ENCODE measurements at regions not wholly inside any gene's neighbourhood (a gene's known extent, or its start where the extent isn't known, plus 50 kb on each side); places are given as distances from the start of the nearest gene placed in this dataset.

DNA sequence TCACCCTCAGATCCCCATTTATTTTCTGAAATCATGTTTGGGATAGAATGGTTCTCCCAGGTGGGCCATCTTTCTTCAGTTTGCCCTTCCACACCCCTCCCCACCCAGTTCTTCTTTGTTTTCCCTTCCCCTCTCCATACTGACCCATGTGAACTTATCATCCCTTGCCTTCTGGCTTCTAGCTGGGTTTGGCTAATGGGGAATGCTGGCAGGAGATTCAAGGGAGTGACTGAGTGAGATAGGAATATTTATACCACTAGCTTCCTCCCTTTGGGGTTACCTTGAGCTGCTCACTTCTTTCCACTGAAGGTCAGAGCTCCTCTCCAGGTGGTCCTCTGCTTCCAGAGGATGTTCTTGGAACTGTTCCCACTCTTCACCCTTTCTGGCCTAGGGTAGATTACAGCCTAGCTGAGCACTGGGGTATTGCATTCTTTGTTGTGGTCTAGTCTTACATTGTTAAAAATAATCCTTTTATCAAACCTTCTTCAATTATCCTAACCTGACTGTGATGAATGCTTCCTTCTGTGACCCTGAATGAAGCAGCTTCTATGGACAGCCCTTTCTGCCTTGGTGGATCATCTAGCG is 88.3 kb upstream of the ATP2B1 start:
- H3K36me3 Mint-ChIP-seq (ENCODE audit: low read depth) = no peaks in the 10 kb centered on the region
- ATAC-seq (replicated peaks) = no peak
- no peak overlapping the region for H3K27ac Mint-ChIP-seq
- H3K4me3 Mint-ChIP-seq = no peak overlapping the region
- H3K9me3 Mint-ChIP-seq = peaks cover 3% of the 10 kb centered on the region
- no peaks in the 10 kb centered on the region for H3K27me3 Mint-ChIP-seq
- H3K4me1 Mint-ChIP-seq = no peaks in the 10 kb centered on the region

DNA sequence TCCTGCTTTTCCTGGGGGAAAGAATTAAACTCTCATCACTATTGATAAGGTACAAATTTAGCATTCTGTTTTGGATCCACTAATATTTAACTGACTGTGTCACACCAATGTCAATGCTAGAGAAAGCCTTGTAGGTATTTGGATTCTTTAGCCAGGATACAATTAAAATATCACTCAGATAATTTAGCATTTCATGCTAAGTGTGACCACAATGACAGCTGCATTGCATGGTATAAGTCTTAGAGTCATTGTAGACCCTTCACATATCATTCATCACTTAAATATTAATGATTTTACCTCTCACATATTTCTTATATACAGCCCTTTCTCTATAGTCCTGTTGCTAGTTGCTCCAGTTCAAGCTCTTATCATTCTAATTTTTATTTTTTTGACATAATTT is 85.3 kb upstream of the ATP2B1 start:
- Mint-ChIP-seq H3K4me3 (no peak overlapping the region), H3K27ac (no peak overlapping the region), H3K4me1 (no peaks in the 10 kb centered on the region), H3K9me3 (peaks cover 7% of the 10 kb centered on the region), H3K36me3 (ENCODE audit: low read depth) (no peaks in the 10 kb centered on the region), H3K27me3 (no peaks in the 10 kb centered on the region)
- ATAC-seq (replicated peaks) = no peak

- Mint-ChIP-seq H3K9me3 (peaks cover 7% of the 10 kb centered on the region), H3K27me3 (no peaks in the 10 kb centered on the region), H3K4me1 (no peaks in the 10 kb centered on the region), H3K27ac (no peak overlapping the region), H3K4me3 (no peak overlapping the region), H3K36me3 (ENCODE audit: low read depth) (no peaks in the 10 kb centered on the region)
- ATAC-seq (replicated peaks) = no peak
These were observed 82.6 kb upstream of the ATP2B1 start for GRCh38 chr12:89791286-89791685.

- no peak for ATAC-seq (replicated peaks)
- H3K27ac Mint-ChIP-seq = no peak overlapping the region
- H3K4me3 Mint-ChIP-seq = peak overlapping the region; percentile 26
- no peaks in the 10 kb centered on the region for H3K27me3 Mint-ChIP-seq
- H3K36me3 Mint-ChIP-seq (ENCODE audit: low read depth) = no peaks in the 10 kb centered on the region
- no peaks in the 10 kb centered on the region for H3K4me1 Mint-ChIP-seq
- peaks cover 11% of the 10 kb centered on the region for H3K9me3 Mint-ChIP-seq
These were observed 81.2 kb upstream of the ATP2B1 start for GRCh38 chr12:89789862-89790261.

DNA sequence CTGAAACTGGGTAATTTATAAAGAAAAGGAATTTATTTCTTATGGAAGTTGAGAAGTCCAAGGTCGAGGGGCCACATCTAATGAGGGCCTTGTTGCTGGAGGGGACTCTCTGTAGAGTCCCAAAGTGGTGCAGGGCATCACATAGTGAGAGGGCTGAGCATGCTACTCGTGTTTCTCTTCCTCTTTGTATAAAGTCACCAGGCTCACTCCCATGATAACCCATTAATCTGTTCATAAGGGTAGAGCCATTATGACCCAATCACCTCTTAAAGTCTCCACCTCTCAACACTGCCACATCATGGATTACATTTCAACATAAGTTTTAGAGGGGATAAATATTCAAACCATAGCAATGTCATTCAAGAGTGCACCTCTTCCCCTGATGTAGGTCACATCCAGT is 79.1 kb upstream of the ATP2B1 start:
- no peak for ATAC-seq (replicated peaks)
- Mint-ChIP-seq H3K4me3 (no peak overlapping the region), H3K9me3 (peaks cover 11% of the 10 kb centered on the region), H3K36me3 (ENCODE audit: low read depth) (no peaks in the 10 kb centered on the region), H3K27me3 (no peaks in the 10 kb centered on the region), H3K27ac (no peak overlapping the region), H3K4me1 (no peaks in the 10 kb centered on the region)

- Mint-ChIP-seq H3K4me1 (no peaks in the 10 kb centered on the region), H3K4me3 (no peak overlapping the region), H3K36me3 (ENCODE audit: low read depth) (no peaks in the 10 kb centered on the region), H3K27ac (no peak overlapping the region), H3K9me3 (peaks cover 11% of the 10 kb centered on the region), H3K27me3 (no peaks in the 10 kb centered on the region)
- no peak for ATAC-seq (replicated peaks)
These were observed 77.7 kb upstream of the ATP2B1 start for GRCh38 chr12:89786177-89786810.

DNA sequence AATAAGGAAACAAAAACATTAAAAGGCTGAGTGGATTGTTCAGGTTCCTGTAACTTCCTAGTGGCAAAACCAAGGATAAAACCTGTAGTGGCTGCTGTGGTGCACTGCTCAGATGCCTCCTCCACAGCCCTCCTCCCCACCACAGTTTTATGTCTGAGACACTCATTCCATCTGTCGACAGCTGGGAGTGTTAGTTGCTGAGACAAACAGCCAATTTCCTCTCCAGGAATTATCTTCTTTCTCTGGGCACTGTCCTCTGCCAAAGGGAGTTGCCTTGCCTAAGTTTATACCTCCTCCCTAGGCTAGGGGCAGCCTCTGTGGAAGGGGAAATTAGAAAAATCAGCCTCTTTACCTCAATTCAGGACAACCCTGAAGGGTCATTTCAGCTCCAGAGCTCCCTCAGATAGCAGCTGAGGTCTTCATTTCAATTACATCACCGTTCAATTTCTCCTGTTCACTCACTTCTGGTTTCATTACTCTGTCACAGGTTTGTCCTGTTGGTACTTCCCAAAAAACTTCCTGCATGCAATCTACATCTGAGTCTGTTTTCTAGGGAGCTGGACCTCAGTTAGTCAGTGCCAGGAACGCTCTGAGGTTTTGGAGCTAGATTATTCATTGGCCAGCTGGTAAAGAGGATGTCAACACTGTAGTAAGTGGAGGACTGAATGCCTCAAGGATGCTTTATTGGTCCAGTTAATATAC is 74.9 kb upstream of the ATP2B1 start:
- Mint-ChIP-seq H3K27ac (no peak overlapping the region), H3K4me3 (no peak overlapping the region), H3K4me1 (no peaks in the 10 kb centered on the region), H3K36me3 (ENCODE audit: low read depth) (no peaks in the 10 kb centered on the region), H3K9me3 (peaks cover 7% of the 10 kb centered on the region), H3K27me3 (no peaks in the 10 kb centered on the region)
- ATAC-seq (replicated peaks) = no peak

- no peaks in the 10 kb centered on the region for H3K36me3 Mint-ChIP-seq (ENCODE audit: low read depth)
- H3K27ac Mint-ChIP-seq = no peak overlapping the region
- H3K9me3 Mint-ChIP-seq = peaks cover 7% of the 10 kb centered on the region
- H3K4me1 Mint-ChIP-seq = no peaks in the 10 kb centered on the region
- no peaks in the 10 kb centered on the region for H3K27me3 Mint-ChIP-seq
- H3K4me3 Mint-ChIP-seq = no peak overlapping the region
- no peak for ATAC-seq (replicated peaks)
These were observed 74.2 kb upstream of the ATP2B1 start for GRCh38 chr12:89782807-89783206.

DNA sequence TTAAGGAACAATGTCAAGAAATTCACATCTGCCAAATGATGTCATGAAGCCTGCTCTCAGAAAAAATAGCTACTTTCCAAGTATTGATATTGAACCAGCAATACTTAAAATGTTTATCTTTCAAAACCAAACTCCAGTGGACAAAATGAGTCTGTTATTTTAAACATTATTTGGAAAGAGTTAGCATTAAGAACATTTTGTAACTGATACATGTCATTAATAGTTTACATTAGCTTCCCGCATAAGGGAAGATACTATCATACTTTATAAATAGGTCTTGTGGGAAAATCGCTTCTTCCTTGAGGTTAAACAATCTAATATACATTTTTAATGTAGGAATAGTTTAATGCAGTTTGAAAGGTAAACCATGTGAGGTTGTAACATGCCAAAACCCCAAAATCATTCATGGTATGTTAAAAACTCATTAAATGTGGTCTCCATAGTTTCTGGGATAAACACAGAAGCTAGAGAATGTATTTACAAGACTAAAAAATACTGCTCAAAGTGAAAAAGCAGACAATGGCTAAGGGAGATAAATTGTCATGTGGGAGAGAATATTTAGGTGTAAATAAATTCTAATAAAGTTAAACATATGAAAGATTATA is 73.4 kb upstream of the ATP2B1 start:
- Mint-ChIP-seq H3K27me3 (no peaks in the 10 kb centered on the region), H3K4me1 (no peaks in the 10 kb centered on the region), H3K9me3 (peaks cover 7% of the 10 kb centered on the region), H3K4me3 (no peak overlapping the region), H3K36me3 (ENCODE audit: low read depth) (no peaks in the 10 kb centered on the region), H3K27ac (no peak overlapping the region)
- no peak for ATAC-seq (replicated peaks)

- H3K4me1 Mint-ChIP-seq = no peaks in the 10 kb centered on the region
- no peak overlapping the region for H3K27ac Mint-ChIP-seq
- peaks cover 7% of the 10 kb centered on the region for H3K9me3 Mint-ChIP-seq
- no peak overlapping the region for H3K4me3 Mint-ChIP-seq
- no peaks in the 10 kb centered on the region for H3K27me3 Mint-ChIP-seq
- ATAC-seq (replicated peaks) = no peak
- H3K36me3 Mint-ChIP-seq (ENCODE audit: low read depth) = no peaks in the 10 kb centered on the region
These were observed 72.5 kb upstream of the ATP2B1 start for GRCh38 chr12:89781156-89781555.

GRCh38 chr12:89779090-89779489 is 70.5 kb upstream of the ATP2B1 start:
- H3K36me3 Mint-ChIP-seq (ENCODE audit: low read depth) = no peaks in the 10 kb centered on the region
- H3K27ac Mint-ChIP-seq = no peak overlapping the region

GRCh38 chr12:89777733-89778379 is 69.2 kb upstream of the ATP2B1 start:
- ATAC-seq (replicated peaks) = no peak
- Mint-ChIP-seq H3K4me3 (no peak overlapping the region), H3K36me3 (ENCODE audit: low read depth) (no peaks in the 10 kb centered on the region), H3K9me3 (peaks cover 4% of the 10 kb centered on the region), H3K27ac (no peak overlapping the region), H3K4me1 (no peaks in the 10 kb centered on the region), H3K27me3 (no peaks in the 10 kb centered on the region)

More at GRCh38 chr12:89779090-89779489, 70.5 kb upstream of the ATP2B1 start:
- H3K9me3 Mint-ChIP-seq = peaks cover 3% of the 10 kb centered on the region
- no peaks in the 10 kb centered on the region for H3K27me3 Mint-ChIP-seq
- ATAC-seq (replicated peaks) = no peak
- H3K4me3 Mint-ChIP-seq = no peak overlapping the region
- H3K4me1 Mint-ChIP-seq = no peaks in the 10 kb centered on the region

DNA sequence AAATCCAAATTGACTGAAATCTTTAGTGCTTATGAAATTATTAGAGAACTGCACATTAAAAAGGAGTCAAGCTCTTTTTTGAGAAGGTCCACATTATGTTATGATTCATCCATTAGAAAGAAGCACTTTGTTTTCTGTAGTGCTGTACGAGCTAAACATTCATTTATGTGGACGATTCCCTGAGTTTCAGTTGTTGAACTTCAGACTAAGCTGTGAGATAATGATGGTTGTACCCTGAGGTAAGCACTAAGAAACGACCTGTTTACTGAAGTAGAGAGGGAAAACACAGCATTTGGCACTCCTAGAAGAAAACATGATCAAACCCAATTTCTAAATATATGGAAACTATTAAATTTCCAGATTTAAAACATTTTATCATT is 67.3 kb upstream of the ATP2B1 start:
- peaks cover 4% of the 10 kb centered on the region for H3K9me3 Mint-ChIP-seq
- H3K4me1 Mint-ChIP-seq = no peaks in the 10 kb centered on the region
- H3K27me3 Mint-ChIP-seq = no peaks in the 10 kb centered on the region
- H3K27ac Mint-ChIP-seq = no peak overlapping the region
- H3K36me3 Mint-ChIP-seq (ENCODE audit: low read depth) = no peaks in the 10 kb centered on the region
- ATAC-seq (replicated peaks) = no peak
- H3K4me3 Mint-ChIP-seq = no peak overlapping the region

DNA sequence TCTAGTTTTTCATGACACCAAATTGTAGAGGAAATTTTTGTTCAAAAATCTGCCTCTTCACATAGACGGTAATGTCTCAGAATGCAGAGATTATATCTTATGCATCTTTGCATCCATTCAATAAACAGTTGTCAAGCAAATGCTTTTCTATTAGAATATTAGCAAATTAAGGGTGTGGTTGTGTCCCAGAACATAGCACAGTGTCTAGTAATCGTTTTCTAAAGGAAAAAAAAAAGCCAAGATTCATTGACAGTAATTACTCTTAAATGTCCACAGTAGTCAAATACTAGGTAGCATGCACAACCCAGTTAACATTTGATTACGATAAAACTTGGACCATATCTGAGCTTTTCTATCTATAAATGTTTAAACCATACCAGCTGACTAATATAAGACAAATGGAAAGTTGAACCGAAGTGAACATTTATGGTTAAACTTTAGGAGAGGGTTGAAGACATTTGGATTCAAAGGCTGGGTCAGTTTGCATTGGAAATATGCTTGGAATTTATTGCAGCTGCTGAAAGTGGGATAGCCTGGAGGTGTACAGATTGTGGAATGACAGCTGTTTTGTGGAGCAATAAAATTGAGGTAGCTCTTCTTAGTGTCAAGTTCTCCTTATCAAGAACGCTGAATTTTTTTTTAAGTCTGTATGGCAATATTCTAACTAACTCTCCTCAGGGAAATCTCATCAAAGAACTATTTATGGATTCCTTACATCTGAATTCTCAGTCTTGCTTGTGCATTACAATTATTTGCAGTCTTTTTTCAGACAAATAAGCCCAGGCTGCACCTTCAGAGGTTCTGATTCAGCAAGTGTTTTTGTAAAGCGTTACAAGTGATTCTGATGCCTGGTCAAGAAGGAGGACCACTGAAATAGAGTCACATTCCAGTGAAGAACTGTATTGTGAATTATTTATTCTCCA is 66.7 kb upstream of the ATP2B1 start:
- Mint-ChIP-seq H3K27ac (no peak overlapping the region), H3K27me3 (no peaks in the 10 kb centered on the region), H3K4me3 (no peak overlapping the region), H3K9me3 (peaks cover 4% of the 10 kb centered on the region), H3K36me3 (ENCODE audit: low read depth) (no peaks in the 10 kb centered on the region), H3K4me1 (no peaks in the 10 kb centered on the region)
- no peak for ATAC-seq (replicated peaks)

Measured in activated T-helper 17 cell treated with anti-CD3 and anti-CD28 coated beads, Interleukin-2, amount 50 U/mL, for 72 hours (primary cell).